H1 (cell line): ENCODE measurements at regions not wholly inside any gene's neighbourhood (a gene's known extent, or its start where the extent isn't known, plus 50 kb on each side); places are given as distances from the start of the nearest gene placed in this dataset.

Source experiments
- TF ChIP-seq, protein P1 (sequence below), 3 experiments: IDR thresholded peaks; 1 replicate in 2 of 3; 2 replicates in 1 of 3; pipeline versions ENCODE4 v1.5.1 to v1.6.1; 2011; ENCODE audit warnings: low read length in 3 of 3, mild to moderate bottlenecking in 3 of 3, inconsistent platforms in 2 of 3, low read depth in 1 of 3, moderate library complexity in 1 of 3; ENCODE audit not compliant: insufficient read depth in 1 of 3; ENCODE audit errors: control extremely low read depth in 1 of 3

DNA sequence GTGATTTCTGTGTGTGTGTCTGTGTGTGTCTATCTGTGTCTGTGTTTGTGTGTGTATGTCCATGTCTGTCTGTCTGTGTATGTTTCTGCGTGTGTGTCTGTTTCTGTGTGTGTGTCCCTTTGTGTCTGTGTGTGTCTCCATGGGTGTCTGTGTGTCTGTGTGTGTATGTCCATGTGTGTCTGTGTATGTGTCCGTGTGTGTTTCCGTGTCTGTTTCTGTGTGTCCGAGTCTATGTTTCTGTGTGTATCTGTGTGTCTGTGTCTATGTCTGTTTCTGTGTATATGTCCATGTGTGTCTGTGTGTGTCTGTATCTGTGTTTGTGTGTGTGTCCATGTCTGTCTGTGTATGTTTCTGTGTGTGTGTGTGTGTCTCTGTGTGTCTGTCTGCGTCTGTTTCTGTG is 276.3 kb upstream of the SOX1 start (continued):
- TF ChIP-seq, protein P1, sequence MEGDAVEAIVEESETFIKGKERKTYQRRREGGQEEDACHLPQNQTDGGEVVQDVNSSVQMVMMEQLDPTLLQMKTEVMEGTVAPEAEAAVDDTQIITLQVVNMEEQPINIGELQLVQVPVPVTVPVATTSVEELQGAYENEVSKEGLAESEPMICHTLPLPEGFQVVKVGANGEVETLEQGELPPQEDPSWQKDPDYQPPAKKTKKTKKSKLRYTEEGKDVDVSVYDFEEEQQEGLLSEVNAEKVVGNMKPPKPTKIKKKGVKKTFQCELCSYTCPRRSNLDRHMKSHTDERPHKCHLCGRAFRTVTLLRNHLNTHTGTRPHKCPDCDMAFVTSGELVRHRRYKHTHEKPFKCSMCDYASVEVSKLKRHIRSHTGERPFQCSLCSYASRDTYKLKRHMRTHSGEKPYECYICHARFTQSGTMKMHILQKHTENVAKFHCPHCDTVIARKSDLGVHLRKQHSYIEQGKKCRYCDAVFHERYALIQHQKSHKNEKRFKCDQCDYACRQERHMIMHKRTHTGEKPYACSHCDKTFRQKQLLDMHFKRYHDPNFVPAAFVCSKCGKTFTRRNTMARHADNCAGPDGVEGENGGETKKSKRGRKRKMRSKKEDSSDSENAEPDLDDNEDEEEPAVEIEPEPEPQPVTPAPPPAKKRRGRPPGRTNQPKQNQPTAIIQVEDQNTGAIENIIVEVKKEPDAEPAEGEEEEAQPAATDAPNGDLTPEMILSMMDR (IDR thresholded peaks at IDR 0.05; ENCODE audit: control extremely low read depth in 1 of 3, insufficient read depth in 1 of 3, low read depth in 1 of 3, low read length in 3 of 3), result no peak
